ENCODE measurements at regions not wholly inside any gene's neighbourhood (a gene's known extent, or its start where the extent isn't known, plus 50 kb on each side); places are given as distances from the start of the nearest gene placed in this dataset.

DNA sequence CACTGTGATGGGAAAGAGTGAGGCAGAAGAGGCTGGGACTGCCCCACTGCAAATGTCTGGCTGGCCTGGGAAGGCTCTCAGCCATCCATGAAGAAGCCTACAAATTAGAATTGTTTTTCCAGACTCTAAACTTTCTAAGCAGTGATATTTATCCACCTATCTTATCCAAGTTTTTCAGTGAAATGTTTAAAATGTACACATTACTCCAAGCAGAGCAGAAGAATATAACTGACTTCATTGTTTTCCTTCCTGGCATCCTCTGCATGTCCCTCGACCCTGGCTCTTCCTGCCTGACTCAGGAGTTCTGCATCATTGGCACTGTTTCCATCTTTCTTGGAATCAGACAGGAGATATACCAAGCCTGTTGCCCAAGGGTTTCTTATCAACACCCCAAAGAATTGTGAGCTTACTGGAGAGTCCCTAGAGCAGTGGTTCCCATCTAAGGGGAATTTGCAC is 401.5 kb upstream of the PROK2 start:
- DNase-seq = no peak

GRCh38 chr3:72185549-72186399 is 400.8 kb upstream of the PROK2 start:
- peak; percentile 28 for DNase-seq

DNA sequence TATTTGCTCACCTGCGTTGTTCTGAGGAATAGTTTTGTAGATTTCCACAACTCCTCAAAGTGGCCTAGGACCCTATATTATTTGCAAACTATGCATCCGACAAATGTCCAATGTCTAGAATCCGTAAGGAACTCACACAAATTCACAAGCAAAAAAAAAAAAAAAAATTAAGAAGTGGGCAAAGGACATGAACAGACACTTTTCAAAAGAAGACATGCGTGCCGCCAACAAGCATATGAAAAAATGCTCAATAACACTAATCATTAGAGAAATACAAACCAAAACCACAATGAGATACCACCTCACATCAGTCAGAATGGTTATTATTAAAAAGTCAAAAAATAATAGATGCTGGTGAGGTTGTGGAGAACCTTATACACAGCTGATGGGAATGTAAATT is 398.5 kb upstream of the PROK2 start:
- DNase-seq = no peak

DNA sequence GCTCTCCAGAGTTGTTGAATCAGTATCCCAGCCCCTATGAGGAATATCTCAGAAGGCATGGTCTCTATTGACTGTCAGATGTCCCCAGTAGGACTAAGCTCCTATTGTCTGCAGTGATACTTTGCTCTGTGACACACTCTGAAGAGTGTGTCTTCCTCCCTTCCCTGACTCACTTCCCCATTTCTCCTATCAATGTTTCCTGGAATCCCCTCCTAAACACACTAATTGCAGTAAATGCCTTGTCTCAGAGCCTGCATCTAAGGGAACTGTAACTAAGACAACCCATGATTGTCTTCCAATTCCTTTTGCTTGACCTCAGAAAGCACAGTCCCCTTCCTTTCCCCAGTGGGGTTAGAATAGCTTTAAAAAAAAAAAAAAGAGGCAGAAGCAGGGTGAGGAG is 397.3 kb upstream of the PROK2 start:
- DNase-seq = no peak

GRCh38 chr3:72181251-72181650 is 396.3 kb upstream of the PROK2 start:
- no peak for DNase-seq

GRCh38 chr3:72180405-72180804 is 395.5 kb upstream of the PROK2 start:
- DNase-seq = no peak

- no peak for DNase-seq
Measured at GRCh38 chr3:72179107-72179464, 394.1 kb upstream of the PROK2 start.

DNA sequence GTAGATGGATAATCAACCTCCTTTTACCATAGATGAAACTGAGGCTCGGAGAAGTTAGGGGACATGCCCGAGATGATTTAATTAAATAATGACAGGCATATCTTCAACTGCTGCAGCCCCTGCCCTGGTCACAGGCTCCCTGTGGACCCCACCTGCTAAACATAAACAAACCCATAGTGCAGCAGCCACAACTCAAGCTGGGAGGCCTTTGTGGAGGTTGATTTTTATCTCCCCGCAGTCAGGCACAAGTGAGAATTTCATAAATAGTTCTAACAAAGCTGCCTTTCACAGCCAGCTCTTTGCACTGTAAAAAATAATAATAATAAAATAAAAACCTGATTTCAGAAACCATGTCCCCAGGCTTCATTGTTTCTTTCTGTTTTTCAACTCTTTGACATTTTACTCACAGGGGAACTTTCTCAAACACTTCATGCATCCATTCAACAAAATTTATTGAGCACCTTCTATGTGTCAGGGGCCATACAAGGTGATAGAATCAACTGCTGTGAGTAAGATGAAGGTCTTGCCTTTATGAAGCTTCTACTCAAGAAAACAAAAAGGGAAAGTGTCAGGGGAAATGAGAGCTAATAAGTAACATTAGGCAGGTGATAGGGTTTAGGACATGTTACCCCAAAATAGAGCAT is 393.6 kb upstream of the PROK2 start:
- no peak for DNase-seq

DNA sequence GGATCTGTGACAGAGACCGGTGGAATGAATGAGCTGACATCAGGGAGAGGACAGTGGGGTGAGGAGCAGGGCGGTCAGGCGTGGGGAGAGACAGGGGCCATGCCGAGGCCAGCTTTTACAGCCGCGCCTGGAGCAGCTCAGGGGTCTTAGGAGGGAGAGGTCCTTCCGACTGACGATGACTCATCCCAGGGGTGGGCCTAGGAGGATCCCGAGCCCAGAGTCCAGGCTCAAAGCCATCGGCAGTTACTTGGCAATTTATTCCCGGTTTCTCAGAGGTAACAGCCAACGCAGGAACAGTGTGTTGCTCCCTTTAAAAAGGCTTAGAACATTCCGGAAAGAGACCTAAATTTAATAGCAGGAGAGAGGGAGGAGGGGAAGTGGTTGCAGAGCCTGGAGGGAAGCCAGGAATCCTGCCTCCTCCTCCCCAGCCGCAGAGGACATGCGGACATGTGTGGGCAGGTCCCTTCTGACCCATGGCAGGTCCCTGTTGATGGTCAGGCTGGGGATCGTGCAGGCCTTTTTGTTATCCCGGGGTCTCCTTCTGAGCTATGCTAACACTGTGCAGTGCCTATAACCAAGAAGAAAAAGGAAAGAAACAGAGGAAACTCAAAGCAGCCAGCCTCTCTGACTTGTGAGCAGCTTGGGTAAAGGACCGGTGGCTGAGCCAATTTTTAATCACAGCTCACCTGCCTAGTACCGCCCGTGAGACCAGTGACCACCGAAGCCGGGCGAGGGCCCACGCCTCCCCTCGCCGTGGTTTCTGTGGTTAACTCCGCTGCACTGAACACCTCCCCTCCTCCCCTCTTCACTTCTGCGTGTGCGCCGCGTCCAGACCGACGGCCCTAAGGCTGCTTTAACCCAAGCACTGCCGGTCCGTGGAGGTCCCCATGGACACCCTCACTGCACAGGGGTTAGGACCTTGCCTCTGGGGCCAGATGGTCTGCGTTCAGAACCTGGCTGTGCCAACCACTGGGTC is 392.4 kb upstream of the PROK2 start:
- DNase-seq = peak; percentile 6

- no peak for DNase-seq
Measured at GRCh38 chr3:72176537-72177041, 391.6 kb upstream of the PROK2 start.

GRCh38 chr3:72175296-72175858 is 390.4 kb upstream of the PROK2 start:
- no peak for DNase-seq

DNA sequence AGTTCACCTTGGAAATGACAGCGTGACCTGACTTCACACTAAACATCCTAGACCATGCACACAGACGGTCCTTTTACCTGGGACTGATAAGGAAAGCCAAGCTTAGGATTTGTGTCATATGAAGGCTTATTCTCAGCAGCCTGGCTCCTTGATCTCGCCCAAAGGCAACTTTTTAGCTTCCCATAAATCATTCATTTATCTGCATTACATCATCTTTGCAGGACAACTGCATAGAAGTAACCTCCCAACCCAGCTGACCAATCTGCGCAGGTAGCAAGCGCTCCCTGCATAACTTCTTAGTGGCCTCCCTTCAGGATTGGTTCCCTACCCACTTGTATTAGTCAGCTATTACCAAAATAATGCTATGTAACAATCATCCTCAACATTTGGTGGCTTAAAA is 389.9 kb upstream of the PROK2 start:
- DNase-seq = no peak

GRCh38 chr3:72174040-72174439 is 389.1 kb upstream of the PROK2 start:
- DNase-seq = no peak

DNA sequence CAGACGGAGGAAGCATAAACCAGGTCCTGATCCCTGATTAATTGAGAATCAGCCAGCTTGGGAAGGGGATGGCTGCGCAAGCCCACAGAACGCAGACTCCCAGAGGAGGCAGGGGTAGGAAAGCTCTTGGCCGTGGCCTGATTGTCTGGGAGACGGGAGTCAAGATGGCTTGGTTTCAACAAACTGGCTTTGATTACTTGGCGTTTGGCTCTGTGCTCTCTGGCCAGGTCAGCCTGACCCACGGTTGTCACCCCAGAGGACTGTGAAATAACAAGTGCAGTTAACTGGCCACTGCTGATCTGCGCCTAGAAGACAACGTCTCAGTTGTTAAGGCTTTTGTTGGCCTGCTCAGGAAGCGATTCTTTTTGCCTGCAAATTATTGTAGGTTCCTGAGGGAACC is 387.0 kb upstream of the PROK2 start:
- DNase-seq = no peak

- no peak for DNase-seq
Measured at GRCh38 chr3:72171463-72171881, 386.5 kb upstream of the PROK2 start.

- DNase-seq = no peak
Measured at GRCh38 chr3:72169561-72170472, 384.9 kb upstream of the PROK2 start.

- DNase-seq = no peak
Measured at GRCh38 chr3:72169120-72169519, 384.2 kb upstream of the PROK2 start.

GRCh38 chr3:72165808-72166207 is 380.9 kb upstream of the PROK2 start:
- DNase-seq = no peak

GRCh38 chr3:72165317-72165716 is 380.4 kb upstream of the PROK2 start:
- no peak for DNase-seq

- no peak for DNase-seq
Measured at GRCh38 chr3:72164635-72164978, 379.7 kb upstream of the PROK2 start.

- DNase-seq = no peak
Measured at GRCh38 chr3:72163809-72164634, 379.1 kb upstream of the PROK2 start.
